Keratinocyte (primary cell): ENCODE measurements at regions not wholly inside any gene's neighbourhood (a gene's known extent, or its start where the extent isn't known, plus 50 kb on each side); places are given as distances from the start of the nearest gene placed in this dataset.

Source experiments
- DNase-seq: peaks from one replicate; pipeline ENCODE4 v3.0.0-alpha.2; 2011; ENCODE audit warnings: low read depth, missing footprints, low spot score
- FAIRE-seq: peaks from 2 replicates; lab custom pipeline; 2011; peaks lifted over from hg19 to GRCh38; lab: Jason Lieb, UNC
- H2AFZ ChIP-seq: 2 replicates; pipeline ENCODE4 v1.6.0; 2012; ENCODE audit warnings: low read length, control low read depth, inconsistent platforms; ENCODE audit not compliant: control insufficient read depth
- H3K27ac ChIP-seq: 2 replicates; pipeline ENCODE4 v1.5.1; 2011; ENCODE audit warnings: low read length; ENCODE audit not compliant: control insufficient read depth, insufficient read depth
- H3K27me3 ChIP-seq: 3 replicates; pipeline ENCODE4 v1.6.0; 2011; ENCODE audit warnings: low read length; ENCODE audit not compliant: control insufficient read depth, insufficient read depth; ENCODE audit errors: extremely low read depth
- H3K36me3 ChIP-seq, 2 experiments: 2 replicates in 1 of 2; 3 replicates in 1 of 2; pipeline ENCODE4 v1.5.1; 2011; ENCODE audit warnings: low read length in 2 of 2, mild to moderate bottlenecking in 1 of 2; ENCODE audit not compliant: control insufficient read depth in 2 of 2, insufficient read depth in 2 of 2; ENCODE audit errors: extremely low read depth in 1 of 2
- H3K4me1 ChIP-seq: 3 replicates; pipeline ENCODE4 v1.5.1; 2011; ENCODE audit warnings: low read length; ENCODE audit not compliant: control insufficient read depth, insufficient read depth; ENCODE audit errors: extremely low read depth
- H3K4me2 ChIP-seq: 3 replicates; pipeline ENCODE4 v1.6.0; 2011; ENCODE audit warnings: low read depth, low read length; ENCODE audit not compliant: control insufficient read depth, insufficient read depth; ENCODE audit errors: extremely low read depth
- H3K4me3 ChIP-seq, 3 experiments: fragments of 200-600 bp in 1 of 3; sonication (generic) in 1 of 3; 2 replicates in 2 of 3; 3 replicates in 1 of 3; pipeline ENCODE4 v1.5.1; 2011 to 2016; ENCODE audit warnings: low read length in 3 of 3, mild to moderate bottlenecking in 3 of 3, control low read depth in 2 of 3, inconsistent platforms in 1 of 3, low read depth in 1 of 3, mixed read lengths in 1 of 3, mixed run types in 1 of 3, moderate library complexity in 1 of 3; ENCODE audit not compliant: control insufficient read depth in 2 of 3, insufficient read depth in 2 of 3; ENCODE audit errors: extremely low read depth in 1 of 3
- H3K79me2 ChIP-seq: 2 replicates; pipeline ENCODE4 v1.6.0; 2012; ENCODE audit warnings: low read length; ENCODE audit not compliant: control insufficient read depth, insufficient read depth
- H3K9ac ChIP-seq: 3 replicates; pipeline ENCODE4 v1.6.0; 2011; ENCODE audit warnings: low read length; ENCODE audit not compliant: control insufficient read depth, insufficient read depth; ENCODE audit errors: extremely low read depth
- H3K9me1 ChIP-seq: 3 replicates; pipeline ENCODE4 v1.6.0; 2011; ENCODE audit warnings: low read length; ENCODE audit not compliant: control insufficient read depth, insufficient read depth; ENCODE audit errors: extremely low read depth
- H3K9me3 ChIP-seq: 2 replicates; pipeline ENCODE4 v1.5.1; 2012; ENCODE audit warnings: low read depth, low read length; ENCODE audit not compliant: control insufficient read depth
- H4K20me1 ChIP-seq: 3 replicates; pipeline ENCODE4 v1.6.0; 2011; ENCODE audit warnings: low read length; ENCODE audit not compliant: control insufficient read depth, insufficient read depth; ENCODE audit errors: extremely low read depth
- EZH2 ChIP-seq: IDR thresholded peaks from one replicate; pipeline ENCODE4 v1.6.1; 2012; ENCODE audit warnings: inconsistent platforms, mild to moderate bottlenecking, low read length, moderate library complexity
- dilution Hi-C: fragments of 300-500 bp; cut with MboI; formaldehyde crosslinking; loops from one replicate; pipeline ENCODE4 v1.7.0; 2020; ENCODE audit warnings: low sequenced_read_pairs; ENCODE audit not compliant: extremely low pct_ligation_motif_present
- TF ChIP-seq, protein P1 (sequence below), 3 experiments: IDR thresholded peaks in 1 of 3; conservative IDR thresholded peaks in 1 of 3; optimal IDR thresholded peaks in 1 of 3; 2 replicates in 2 of 3; 3 replicates in 1 of 3; pipeline versions ENCODE3 to v1.5.1; 2011; ENCODE audit warnings: low read length in 3 of 3, mild to moderate bottlenecking in 3 of 3, moderate library complexity in 2 of 3, control low read depth in 1 of 3, inconsistent platforms in 1 of 3; ENCODE audit not compliant: insufficient read depth in 2 of 3; ENCODE audit errors: extremely low read depth in 1 of 3

DNA sequence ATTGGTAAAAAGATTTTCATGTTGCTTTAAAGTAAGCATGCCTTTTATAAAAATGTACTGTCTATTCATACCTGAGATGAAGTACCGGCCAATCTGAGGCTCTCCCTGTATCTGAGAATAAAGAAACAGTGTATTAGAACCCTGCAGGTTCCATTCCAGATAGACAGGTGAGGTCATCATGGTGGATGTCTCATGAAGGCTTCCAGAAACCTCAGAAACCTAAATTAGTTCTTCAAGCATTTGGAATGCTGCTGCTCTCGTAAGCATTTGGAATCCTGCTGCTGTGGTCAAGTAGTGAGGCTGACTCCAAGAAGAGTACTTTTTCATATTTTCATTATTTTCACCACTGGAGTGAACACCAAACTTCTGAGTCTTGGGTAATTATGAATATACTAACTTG lies 642.3 kb downstream of the MAFB start:
- TF ChIP-seq, protein P1, sequence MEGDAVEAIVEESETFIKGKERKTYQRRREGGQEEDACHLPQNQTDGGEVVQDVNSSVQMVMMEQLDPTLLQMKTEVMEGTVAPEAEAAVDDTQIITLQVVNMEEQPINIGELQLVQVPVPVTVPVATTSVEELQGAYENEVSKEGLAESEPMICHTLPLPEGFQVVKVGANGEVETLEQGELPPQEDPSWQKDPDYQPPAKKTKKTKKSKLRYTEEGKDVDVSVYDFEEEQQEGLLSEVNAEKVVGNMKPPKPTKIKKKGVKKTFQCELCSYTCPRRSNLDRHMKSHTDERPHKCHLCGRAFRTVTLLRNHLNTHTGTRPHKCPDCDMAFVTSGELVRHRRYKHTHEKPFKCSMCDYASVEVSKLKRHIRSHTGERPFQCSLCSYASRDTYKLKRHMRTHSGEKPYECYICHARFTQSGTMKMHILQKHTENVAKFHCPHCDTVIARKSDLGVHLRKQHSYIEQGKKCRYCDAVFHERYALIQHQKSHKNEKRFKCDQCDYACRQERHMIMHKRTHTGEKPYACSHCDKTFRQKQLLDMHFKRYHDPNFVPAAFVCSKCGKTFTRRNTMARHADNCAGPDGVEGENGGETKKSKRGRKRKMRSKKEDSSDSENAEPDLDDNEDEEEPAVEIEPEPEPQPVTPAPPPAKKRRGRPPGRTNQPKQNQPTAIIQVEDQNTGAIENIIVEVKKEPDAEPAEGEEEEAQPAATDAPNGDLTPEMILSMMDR (optimal IDR thresholded peaks at IDR 0.05 in 1 of 3, IDR thresholded peaks at IDR 0.05 in 1 of 3, conservative IDR thresholded peaks at IDR 0.05 in 1 of 3; ENCODE audit: extremely low read depth in 1 of 3, insufficient read depth in 2 of 3, low read length in 3 of 3), result no peak
- TF ChIP-seq EZH2, result no peak
- dilution Hi-C loops, result no loop called here

DNA sequence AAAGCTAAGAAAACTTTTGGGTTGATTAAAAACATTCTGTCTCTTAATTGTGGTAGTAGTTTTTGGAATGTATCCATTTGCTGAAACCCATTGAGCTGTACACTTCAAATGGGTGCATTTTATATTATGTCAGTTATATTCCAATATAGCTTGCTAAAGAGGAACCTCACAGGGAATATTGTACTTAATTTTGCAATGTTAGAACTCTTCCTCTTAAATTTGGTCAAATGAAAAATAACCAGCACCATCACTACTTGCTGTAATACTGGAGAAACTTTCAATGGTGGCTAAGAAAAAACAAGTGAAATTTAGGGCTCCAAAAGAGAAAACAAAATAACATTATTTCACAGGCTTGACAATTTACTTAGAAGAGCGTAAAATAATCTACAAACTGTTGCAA lies 651.5 kb downstream of the MAFB start:
- no peak overlapping the region for H3K9ac ChIP-seq
- TF ChIP-seq, protein P1 (optimal IDR thresholded peaks at IDR 0.05 in 1 of 3, IDR thresholded peaks at IDR 0.05 in 1 of 3, conservative IDR thresholded peaks at IDR 0.05 in 1 of 3; ENCODE audit: extremely low read depth in 1 of 3, insufficient read depth in 2 of 3, low read length in 3 of 3), result no peak
- no peak for TF ChIP-seq EZH2
- no peaks in the 10 kb centered on the region for H3K9me3 ChIP-seq
- H3K27me3 ChIP-seq, result no peaks in the 10 kb centered on the region
- no peaks in the 10 kb centered on the region for H3K79me2 ChIP-seq
- DNase-seq (no peak), FAIRE-seq (no peak)
- dilution Hi-C loops, result no loop called here
- H3K4me3 ChIP-seq, result no peak overlapping the region
- no peaks in the 10 kb centered on the region for H4K20me1 ChIP-seq
- H3K27ac ChIP-seq, result no peak overlapping the region
- no peak overlapping the region for H2AFZ ChIP-seq
- no peaks in the 10 kb centered on the region for H3K9me1 ChIP-seq
- no peaks in the 10 kb centered on the region for H3K4me1 ChIP-seq
- H3K4me2 ChIP-seq, result no peak overlapping the region
- no peaks in the 10 kb centered on the region for H3K36me3 ChIP-seq

More for the DNA sequence above, 642.3 kb downstream of the MAFB start:
- Histone ChIP-seq H3K4me2 (no peak overlapping the region), H3K9me3 (no peaks in the 10 kb centered on the region), H3K4me3 (no peak overlapping the region), H3K79me2 (no peaks in the 10 kb centered on the region), H3K27me3 (no peaks in the 10 kb centered on the region), H3K9me1 (no peaks in the 10 kb centered on the region), H2AFZ (no peak overlapping the region), H3K4me1 (no peaks in the 10 kb centered on the region), H4K20me1 (no peaks in the 10 kb centered on the region), H3K27ac (no peak overlapping the region), H3K9ac (no peak overlapping the region), H3K36me3 (no peaks in the 10 kb centered on the region)
- FAIRE-seq (no peak), DNase-seq (no peak)
